Endothelial cell of umbilical vein (primary cell): ENCODE measurements at regions not wholly inside any gene's neighbourhood (a gene's known extent, or its start where the extent isn't known, plus 50 kb on each side); places are given as distances from the start of the nearest gene placed in this dataset.
A peak's percentile ranks its signal among the peaks of the same experiment; 100 is the strongest.

Experiments
- BruUV-seq: library from RNA; stranded (reverse); fragments of 400-500 nt; replicated peaks from 2 replicates; lab custom pipeline; 2021; lab: Mats Ljungman, UMichigan
- CTCF ChIA-PET: fragments of 300-600, 350-600 bp; sonication (Branson Sonifier 250); formaldehyde crosslinking; loops from one replicate; lab custom pipeline; 2021; ENCODE audit warnings: antibody characterized with exemption, inconsistent platforms; lab: Charles Lee
- POLR2A ChIA-PET: fragments of 300-600, 350-600 bp; sonication (Branson Sonifier 250); formaldehyde crosslinking; loops from one replicate; lab custom pipeline; 2021; ENCODE audit warnings: antibody characterized with exemption, inconsistent platforms; lab: Charles Lee
- DNase-seq: peaks from one replicate; pipeline ENCODE4 v3.0.0-alpha.2; 2011; ENCODE audit warnings: low read depth, low spot score
- FAIRE-seq: peaks from 2 replicates; lab custom pipeline; 2011; peaks lifted over from hg19 to GRCh38; lab: Jason Lieb, UNC
- H2AFZ ChIP-seq: 2 replicates; pipeline ENCODE4 v1.6.0; 2012; ENCODE audit warnings: low read depth, low read length, control low read depth, inconsistent platforms
- H3K27ac ChIP-seq: 2 replicates; pipeline ENCODE4 v1.5.1; 2011; ENCODE audit warnings: low read depth, mild to moderate bottlenecking, control low read depth, low read length, moderate library complexity; ENCODE audit not compliant: insufficient read depth
- H3K27me3 ChIP-seq, 2 experiments: 2 replicates each; pipeline versions ENCODE4 v1.6.0 to v1.6.1; 2011; ENCODE audit warnings: low read length in 2 of 2, mixed read lengths in 1 of 2; ENCODE audit not compliant: control insufficient read depth in 2 of 2, insufficient read depth in 2 of 2
- H3K36me3 ChIP-seq, 2 experiments: 2 replicates in 1 of 2; 3 replicates in 1 of 2; pipeline ENCODE4 v1.5.1; 2011; ENCODE audit warnings: low read length in 2 of 2, mild to moderate bottlenecking in 1 of 2, moderate library complexity in 1 of 2; ENCODE audit not compliant: control insufficient read depth in 2 of 2, insufficient read depth in 2 of 2; ENCODE audit errors: extremely low read depth in 1 of 2
- H3K4me1 ChIP-seq: 3 replicates; pipeline ENCODE4 v1.5.1; 2011; ENCODE audit warnings: mild to moderate bottlenecking, low read length; ENCODE audit not compliant: control insufficient read depth, insufficient read depth; ENCODE audit errors: extremely low read depth
- H3K4me2 ChIP-seq: 2 replicates; pipeline ENCODE4 v1.6.1; 2011; ENCODE audit warnings: low read length, control low read depth, mixed read lengths; ENCODE audit not compliant: insufficient read depth
- H3K4me3 ChIP-seq, 3 experiments: fragments of 200-600 bp in 1 of 3; sonication (generic), shearing (Covaris generic) in 1 of 3; replicated peaks in 1 of 3; 2 replicates each; pipeline ENCODE4 v1.5.1; 2011 to 2016; ENCODE audit warnings: control low read depth in 3 of 3, low read length in 3 of 3, mild to moderate bottlenecking in 2 of 3, inconsistent platforms in 1 of 3, low read depth in 1 of 3, moderate library complexity in 1 of 3; ENCODE audit not compliant: insufficient read depth in 1 of 3
- H3K79me2 ChIP-seq: 2 replicates; pipeline ENCODE4 v1.6.0; 2012; ENCODE audit warnings: low read length, inconsistent platforms; ENCODE audit not compliant: control insufficient read depth, insufficient read depth
- H3K9ac ChIP-seq: replicated peaks from 2 replicates; pipeline ENCODE3; 2011; ENCODE audit warnings: low read length, control low read depth; ENCODE audit not compliant: insufficient read depth; ENCODE audit errors: extremely low read depth
- H3K9me1 ChIP-seq: replicated peaks from 3 replicates; pipeline ENCODE4 v1.6.0; 2011; ENCODE audit warnings: mild to moderate bottlenecking, low read length; ENCODE audit not compliant: control insufficient read depth, insufficient read depth; ENCODE audit errors: extremely low read depth
- H3K9me3 ChIP-seq: replicated peaks from 2 replicates; pipeline ENCODE4 v1.5.1; 2012; ENCODE audit warnings: low read length, inconsistent platforms; ENCODE audit not compliant: control insufficient read depth, insufficient read depth
- H4K20me1 ChIP-seq: replicated peaks from 2 replicates; pipeline ENCODE3; 2011; ENCODE audit warnings: mild to moderate bottlenecking, low read length; ENCODE audit not compliant: control insufficient read depth, insufficient read depth; ENCODE audit errors: extremely low read depth
- EZH2 ChIP-seq: IDR thresholded peaks from 2 replicates; pipeline ENCODE4 v1.6.1; 2012; ENCODE audit warnings: borderline replicate concordance, low read depth, mild to moderate bottlenecking, moderate library complexity, low read length, inconsistent platforms; ENCODE audit not compliant: severe bottlenecking
- FOS ChIP-seq: IDR thresholded peaks from 2 replicates; pipeline ENCODE4 v1.6.1; 2011; ENCODE audit warnings: mild to moderate bottlenecking, low read length, moderate library complexity, borderline replicate concordance; ENCODE audit not compliant: insufficient read depth
- GATA2 ChIP-seq: IDR thresholded peaks from 2 replicates; pipeline ENCODE4 v1.7.0; 2011; ENCODE audit warnings: low read depth, mild to moderate bottlenecking, moderate library complexity, mixed read lengths, low read length; ENCODE audit not compliant: insufficient read length, insufficient read depth
- JUN ChIP-seq: IDR thresholded peaks from 2 replicates; pipeline ENCODE4 v1.6.1; 2011; ENCODE audit warnings: borderline replicate concordance, low read depth; ENCODE audit not compliant: insufficient read length, insufficient read depth
- MYC ChIP-seq: IDR thresholded peaks from one replicate; pipeline ENCODE4 v1.6.1; 2011; ENCODE audit warnings: mild to moderate bottlenecking, low read depth, low read length
- POLR2A ChIP-seq: IDR thresholded peaks from 2 replicates; pipeline ENCODE4 v1.6.1; 2012; ENCODE audit warnings: low read depth, mild to moderate bottlenecking, control low read depth, low read length
- POLR2AphosphoS5 ChIP-seq: IDR thresholded peaks from 2 replicates; pipeline ENCODE4 v1.6.1; 2012; ENCODE audit warnings: low read depth, mild to moderate bottlenecking, control low read depth, low read length, moderate library complexity; ENCODE audit not compliant: insufficient read depth
- dilution Hi-C: fragments of 300-500 bp; cut with MboI; formaldehyde crosslinking; loops from one replicate; pipeline ENCODE4 v1.15.0; 2019; ENCODE audit warnings: low sequenced_read_pairs; ENCODE audit not compliant: extremely low pct_ligation_motif_present
- intact Hi-C: fragments of 100-400 bp; cut with micrococcal nuclease; formaldehyde crosslinking; loops from one replicate; pipeline ENCODE4 v1.10.0; 2022
- TF ChIP-seq, protein P1 (sequence below), 2 donors: IDR thresholded peaks; 1 replicate in 1 of 2; 2 replicates in 1 of 2; pipeline ENCODE4 v1.5.1; 2011; ENCODE audit warnings: low read length in 2 of 2, mild to moderate bottlenecking in 2 of 2, moderate library complexity in 2 of 2, control low read depth in 1 of 2, inconsistent platforms in 1 of 2, low read depth in 1 of 2; ENCODE audit not compliant: insufficient read depth in 1 of 2; ENCODE audit errors: extremely low read depth in 1 of 2
- TF ChIP-seq, protein P2 (sequence below): IDR thresholded peaks from 2 replicates; pipeline ENCODE4 v1.6.1; 2011; ENCODE audit not compliant: insufficient read depth, insufficient read length

DNA sequence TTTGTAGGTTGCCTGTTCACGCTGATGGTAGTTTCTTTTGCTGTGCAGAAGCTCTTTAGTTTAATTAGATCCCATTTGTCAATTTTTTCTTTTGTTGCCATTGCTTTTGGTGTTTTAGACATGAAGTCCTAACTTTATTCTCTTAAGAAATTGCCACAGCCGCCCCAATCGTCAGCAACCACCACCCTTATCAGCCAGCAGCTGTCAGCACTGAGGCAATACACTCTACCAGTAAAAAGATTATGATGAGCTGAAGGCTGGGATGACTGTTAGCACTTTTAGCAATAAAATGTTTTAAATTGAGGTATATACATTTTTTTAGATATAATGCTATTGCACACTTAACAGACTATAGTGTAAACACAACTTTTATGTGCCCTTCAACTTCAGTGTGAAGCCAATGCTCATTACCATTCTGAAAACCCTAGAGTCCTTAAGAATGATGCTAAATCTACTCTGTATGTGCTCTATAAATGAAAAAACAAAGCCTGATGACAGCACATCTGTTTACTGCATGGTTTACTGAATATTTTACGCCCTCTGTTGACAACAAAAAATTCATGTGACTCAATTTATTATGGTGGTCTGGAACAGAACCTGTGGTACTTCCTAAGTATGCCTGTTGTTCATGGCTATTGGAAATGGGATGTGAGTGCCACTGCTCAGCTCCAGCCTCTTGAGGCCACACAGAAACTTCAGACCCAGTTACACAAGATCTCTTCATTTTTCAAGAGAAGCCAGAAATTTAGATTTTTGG lies 197.4 kb downstream of the DUSP6 start:
- CTCF ChIA-PET = no interaction called here
- Histone ChIP-seq H3K9me1 (no peaks in the 10 kb centered on the region), H3K4me1 (peaks cover 28% of the 10 kb centered on the region), H3K4me2 (no peak overlapping the region), H4K20me1 (no peaks in the 10 kb centered on the region), H3K27ac (no peak overlapping the region), H3K9ac (no peak overlapping the region), H2AFZ (peak overlapping the region; percentile 3), H3K79me2 (no peaks in the 10 kb centered on the region), H3K4me3 (no peak overlapping the region), H3K9me3 (no peaks in the 10 kb centered on the region), H3K36me3 (no peaks in the 10 kb centered on the region), H3K27me3 (no peaks in the 10 kb centered on the region)
- no TSS peak for BruUV-seq
- FAIRE-seq (no peak), DNase-seq (no peak)
- POLR2A ChIA-PET = no interaction called here
- dilution Hi-C loops (no loop called here), intact Hi-C loops (no loop called here)
- TF ChIP-seq FOS (no peak), EZH2 (no peak), POLR2AphosphoS5 (no peak)
- TF ChIP-seq, protein P1, sequence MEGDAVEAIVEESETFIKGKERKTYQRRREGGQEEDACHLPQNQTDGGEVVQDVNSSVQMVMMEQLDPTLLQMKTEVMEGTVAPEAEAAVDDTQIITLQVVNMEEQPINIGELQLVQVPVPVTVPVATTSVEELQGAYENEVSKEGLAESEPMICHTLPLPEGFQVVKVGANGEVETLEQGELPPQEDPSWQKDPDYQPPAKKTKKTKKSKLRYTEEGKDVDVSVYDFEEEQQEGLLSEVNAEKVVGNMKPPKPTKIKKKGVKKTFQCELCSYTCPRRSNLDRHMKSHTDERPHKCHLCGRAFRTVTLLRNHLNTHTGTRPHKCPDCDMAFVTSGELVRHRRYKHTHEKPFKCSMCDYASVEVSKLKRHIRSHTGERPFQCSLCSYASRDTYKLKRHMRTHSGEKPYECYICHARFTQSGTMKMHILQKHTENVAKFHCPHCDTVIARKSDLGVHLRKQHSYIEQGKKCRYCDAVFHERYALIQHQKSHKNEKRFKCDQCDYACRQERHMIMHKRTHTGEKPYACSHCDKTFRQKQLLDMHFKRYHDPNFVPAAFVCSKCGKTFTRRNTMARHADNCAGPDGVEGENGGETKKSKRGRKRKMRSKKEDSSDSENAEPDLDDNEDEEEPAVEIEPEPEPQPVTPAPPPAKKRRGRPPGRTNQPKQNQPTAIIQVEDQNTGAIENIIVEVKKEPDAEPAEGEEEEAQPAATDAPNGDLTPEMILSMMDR (IDR thresholded peaks at IDR 0.05; ENCODE audit: extremely low read depth in 1 of 2, insufficient read depth in 1 of 2, low read depth in 1 of 2, low read length in 2 of 2) = no peak

DNA sequence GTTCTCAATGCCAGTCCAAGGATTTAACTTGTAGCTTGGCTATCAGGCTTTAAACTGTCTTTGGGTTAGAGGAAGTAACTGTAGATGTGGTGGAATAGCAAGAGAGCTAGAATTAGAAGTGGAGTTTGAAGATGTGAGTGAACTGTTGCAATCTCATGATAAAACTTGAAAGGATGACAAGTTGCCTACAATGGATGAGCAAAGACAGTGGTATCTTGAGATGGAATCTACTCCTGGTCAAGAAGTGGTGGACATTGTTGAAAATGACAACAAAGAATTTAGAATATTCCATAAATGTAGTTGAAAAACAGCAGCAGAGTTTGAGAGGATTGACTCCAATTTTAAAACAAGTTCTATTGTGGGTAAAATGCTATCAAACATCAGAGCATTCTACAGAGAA lies 199.0 kb downstream of the DUSP6 start:
- ChIA-PET POLR2A (no interaction called here), CTCF (no interaction called here)
- TF ChIP-seq MYC (no peak), EZH2 (no peak), POLR2AphosphoS5 (no peak), FOS (no peak), JUN (no peak), GATA2 (no peak), POLR2A (no peak)
- TF ChIP-seq, protein P1 (IDR thresholded peaks at IDR 0.05; ENCODE audit: extremely low read depth in 1 of 2, insufficient read depth in 1 of 2, low read depth in 1 of 2, low read length in 2 of 2) = no peak
- TF ChIP-seq, protein P2, sequence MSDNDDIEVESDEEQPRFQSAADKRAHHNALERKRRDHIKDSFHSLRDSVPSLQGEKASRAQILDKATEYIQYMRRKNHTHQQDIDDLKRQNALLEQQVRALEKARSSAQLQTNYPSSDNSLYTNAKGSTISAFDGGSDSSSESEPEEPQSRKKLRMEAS = no peak
- FAIRE-seq (no peak), DNase-seq (no peak)
- no peaks in the 10 kb centered on the region for H3K79me2 ChIP-seq
- BruUV-seq = no TSS peak
- H2AFZ ChIP-seq = no peak overlapping the region
- H3K9ac ChIP-seq = no peak overlapping the region
- H3K27ac ChIP-seq = no peak overlapping the region
- H4K20me1 ChIP-seq = no peaks in the 10 kb centered on the region
- H3K9me3 ChIP-seq = no peaks in the 10 kb centered on the region
- no peaks in the 10 kb centered on the region for H3K36me3 ChIP-seq
- H3K4me2 ChIP-seq = no peak overlapping the region
- intact Hi-C loops (no loop called here), dilution Hi-C loops (no loop called here)
- H3K4me3 ChIP-seq = no peak overlapping the region
- peaks cover 26% of the 10 kb centered on the region for H3K4me1 ChIP-seq
- H3K27me3 ChIP-seq = no peaks in the 10 kb centered on the region
- no peaks in the 10 kb centered on the region for H3K9me1 ChIP-seq
